ENCODE measurements at regions not wholly inside any gene's neighbourhood (a gene's known extent, or its start where the extent isn't known, plus 50 kb on each side); places are given as distances from the start of the nearest gene placed in this dataset.

- TF ChIP-seq CTCF (IDR thresholded peaks at IDR 0.05) (no peak), POLR2A (IDR thresholded peaks at IDR 0.05) (no peak)
Measured at GRCh38 chr2:137824501-137824900, 139.8 kb upstream of the HNMT start.

Measured in ovary (tissue), 3 donors.